A673 (cell line): ENCODE measurements at regions not wholly inside any gene's neighbourhood (a gene's known extent, or its start where the extent isn't known, plus 50 kb on each side); places are given as distances from the start of the nearest gene placed in this dataset.

Experiments
- EZH2 ChIP-seq: fragments of 200-600 bp; sonication (generic); IDR thresholded peaks from 2 replicates; pipeline ENCODE4 v1.6.1; 2017; ENCODE audit warnings: borderline replicate concordance, low read depth, mild to moderate bottlenecking, mixed read lengths, antibody characterized with exemption, low read length; ENCODE audit not compliant: poor library complexity, severe bottlenecking
- TF ChIP-seq, protein P1 (sequence below): fragments of 300-800, 200-600 bp; sonication (generic); conservative IDR thresholded peaks from 2 replicates; pipeline ENCODE4 v1.5.1; 2017; ENCODE audit warnings: low read depth, mild to moderate bottlenecking, antibody characterized with exemption, low read length, moderate library complexity, mixed read lengths

GRCh38 chr11:133698654-133699053 is 146.7 kb downstream of the SPATA19 start:
- TF ChIP-seq, protein P1, sequence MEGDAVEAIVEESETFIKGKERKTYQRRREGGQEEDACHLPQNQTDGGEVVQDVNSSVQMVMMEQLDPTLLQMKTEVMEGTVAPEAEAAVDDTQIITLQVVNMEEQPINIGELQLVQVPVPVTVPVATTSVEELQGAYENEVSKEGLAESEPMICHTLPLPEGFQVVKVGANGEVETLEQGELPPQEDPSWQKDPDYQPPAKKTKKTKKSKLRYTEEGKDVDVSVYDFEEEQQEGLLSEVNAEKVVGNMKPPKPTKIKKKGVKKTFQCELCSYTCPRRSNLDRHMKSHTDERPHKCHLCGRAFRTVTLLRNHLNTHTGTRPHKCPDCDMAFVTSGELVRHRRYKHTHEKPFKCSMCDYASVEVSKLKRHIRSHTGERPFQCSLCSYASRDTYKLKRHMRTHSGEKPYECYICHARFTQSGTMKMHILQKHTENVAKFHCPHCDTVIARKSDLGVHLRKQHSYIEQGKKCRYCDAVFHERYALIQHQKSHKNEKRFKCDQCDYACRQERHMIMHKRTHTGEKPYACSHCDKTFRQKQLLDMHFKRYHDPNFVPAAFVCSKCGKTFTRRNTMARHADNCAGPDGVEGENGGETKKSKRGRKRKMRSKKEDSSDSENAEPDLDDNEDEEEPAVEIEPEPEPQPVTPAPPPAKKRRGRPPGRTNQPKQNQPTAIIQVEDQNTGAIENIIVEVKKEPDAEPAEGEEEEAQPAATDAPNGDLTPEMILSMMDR, result no peak
- TF ChIP-seq EZH2, result no peak
